ENCODE measurements at regions not wholly inside any gene's neighbourhood (a gene's known extent, or its start where the extent isn't known, plus 50 kb on each side); places are given as distances from the start of the nearest gene placed in this dataset.

DNA sequence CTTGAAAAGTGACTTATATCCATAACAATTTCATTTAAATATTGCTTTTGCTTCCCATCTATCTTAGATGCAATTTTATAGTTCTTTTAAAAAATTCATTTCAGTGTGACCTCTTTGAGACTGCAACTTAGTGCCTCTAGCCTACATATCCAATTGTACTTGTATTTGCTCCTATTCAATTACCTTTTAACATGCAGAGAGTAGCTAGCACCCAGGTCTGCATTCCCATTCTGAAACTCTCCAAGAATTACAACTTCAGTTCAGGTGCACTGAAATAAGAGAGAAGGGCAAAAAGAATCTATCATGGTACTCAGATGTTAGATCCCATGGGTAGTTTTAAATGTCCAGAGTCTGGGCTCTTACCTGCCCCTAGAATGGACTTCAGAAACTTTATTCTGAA is 765.4 kb upstream of the SLC35B3 start:
- in situ Hi-C loops (cut with HindIII; ENCODE audit: low pct_unique_long_range_greater_than_20kb, low sequenced_read_pairs), result no loop called here

DNA sequence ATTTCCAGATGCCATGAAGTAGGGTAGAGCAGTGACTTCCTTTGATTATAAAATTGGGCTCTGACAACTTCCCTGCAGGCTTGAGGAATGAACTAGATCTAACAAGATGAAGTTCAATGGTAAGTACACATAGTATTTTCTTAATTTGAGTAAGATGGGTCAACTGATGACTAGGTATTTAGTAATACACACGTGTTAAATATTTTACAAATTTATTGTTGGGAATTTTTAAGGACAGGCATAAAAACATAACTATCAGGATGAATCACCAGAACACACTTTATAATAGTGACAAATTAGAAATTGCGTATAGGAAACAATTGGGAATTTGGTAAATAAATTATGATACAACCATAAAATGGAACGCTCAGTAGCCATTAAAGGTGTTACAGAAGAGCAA is 762.4 kb upstream of the SLC35B3 start:
- no peak for ATAC-seq

More for the DNA sequence above, 765.4 kb upstream of the SLC35B3 start:
- ChIA-PET CTCF (no interaction called here), POLR2A (no interaction called here)
- intact Hi-C loops (cut with micrococcal nuclease; ENCODE audit: unreplicated experiment), result no loop called here
- Histone ChIP-seq H3K27ac (ENCODE audit: low read length) (no peak overlapping the region), H3K4me1 (ENCODE audit: control insufficient read depth, insufficient read depth, low read length) (no peaks in the 10 kb centered on the region), H3K36me3 (ENCODE audit: control insufficient read depth, insufficient read depth, low read length) (no peaks in the 10 kb centered on the region), H3K9me3 (ENCODE audit: control insufficient read depth, insufficient read depth, low read depth, low read length) (peaks cover 9% of the 10 kb centered on the region; the same call in 1 of the 2 replicates), H3K27me3 (ENCODE audit: control insufficient read depth, insufficient read depth, low read length) (no peaks in the 10 kb centered on the region), H3K4me3 (ENCODE audit: low read depth in 2 of 2, low read length in 2 of 2) (no peak overlapping the region)
- no peak for DNase-seq (ENCODE audit: low read depth, low spot score)
- ATAC-seq, result no peak
- TF ChIP-seq, protein P1, sequence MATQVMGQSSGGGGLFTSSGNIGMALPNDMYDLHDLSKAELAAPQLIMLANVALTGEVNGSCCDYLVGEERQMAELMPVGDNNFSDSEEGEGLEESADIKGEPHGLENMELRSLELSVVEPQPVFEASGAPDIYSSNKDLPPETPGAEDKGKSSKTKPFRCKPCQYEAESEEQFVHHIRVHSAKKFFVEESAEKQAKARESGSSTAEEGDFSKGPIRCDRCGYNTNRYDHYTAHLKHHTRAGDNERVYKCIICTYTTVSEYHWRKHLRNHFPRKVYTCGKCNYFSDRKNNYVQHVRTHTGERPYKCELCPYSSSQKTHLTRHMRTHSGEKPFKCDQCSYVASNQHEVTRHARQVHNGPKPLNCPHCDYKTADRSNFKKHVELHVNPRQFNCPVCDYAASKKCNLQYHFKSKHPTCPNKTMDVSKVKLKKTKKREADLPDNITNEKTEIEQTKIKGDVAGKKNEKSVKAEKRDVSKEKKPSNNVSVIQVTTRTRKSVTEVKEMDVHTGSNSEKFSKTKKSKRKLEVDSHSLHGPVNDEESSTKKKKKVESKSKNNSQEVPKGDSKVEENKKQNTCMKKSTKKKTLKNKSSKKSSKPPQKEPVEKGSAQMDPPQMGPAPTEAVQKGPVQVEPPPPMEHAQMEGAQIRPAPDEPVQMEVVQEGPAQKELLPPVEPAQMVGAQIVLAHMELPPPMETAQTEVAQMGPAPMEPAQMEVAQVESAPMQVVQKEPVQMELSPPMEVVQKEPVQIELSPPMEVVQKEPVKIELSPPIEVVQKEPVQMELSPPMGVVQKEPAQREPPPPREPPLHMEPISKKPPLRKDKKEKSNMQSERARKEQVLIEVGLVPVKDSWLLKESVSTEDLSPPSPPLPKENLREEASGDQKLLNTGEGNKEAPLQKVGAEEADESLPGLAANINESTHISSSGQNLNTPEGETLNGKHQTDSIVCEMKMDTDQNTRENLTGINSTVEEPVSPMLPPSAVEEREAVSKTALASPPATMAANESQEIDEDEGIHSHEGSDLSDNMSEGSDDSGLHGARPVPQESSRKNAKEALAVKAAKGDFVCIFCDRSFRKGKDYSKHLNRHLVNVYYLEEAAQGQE (IDR thresholded peaks at IDR 0.05; ENCODE audit: insufficient read depth in 1 of 2, low read depth in 2 of 2, low read length in 1 of 2), result no peak
- TF ChIP-seq POLR2AphosphoS5 (IDR thresholded peaks at IDR 0.05; ENCODE audit: low read depth, low read length), result no peak
- TF ChIP-seq SIN3A (IDR thresholded peaks at IDR 0.05; ENCODE audit: borderline replicate concordance, insufficient read depth, low read depth, low read length), result no peak
- TF ChIP-seq, protein P2, sequence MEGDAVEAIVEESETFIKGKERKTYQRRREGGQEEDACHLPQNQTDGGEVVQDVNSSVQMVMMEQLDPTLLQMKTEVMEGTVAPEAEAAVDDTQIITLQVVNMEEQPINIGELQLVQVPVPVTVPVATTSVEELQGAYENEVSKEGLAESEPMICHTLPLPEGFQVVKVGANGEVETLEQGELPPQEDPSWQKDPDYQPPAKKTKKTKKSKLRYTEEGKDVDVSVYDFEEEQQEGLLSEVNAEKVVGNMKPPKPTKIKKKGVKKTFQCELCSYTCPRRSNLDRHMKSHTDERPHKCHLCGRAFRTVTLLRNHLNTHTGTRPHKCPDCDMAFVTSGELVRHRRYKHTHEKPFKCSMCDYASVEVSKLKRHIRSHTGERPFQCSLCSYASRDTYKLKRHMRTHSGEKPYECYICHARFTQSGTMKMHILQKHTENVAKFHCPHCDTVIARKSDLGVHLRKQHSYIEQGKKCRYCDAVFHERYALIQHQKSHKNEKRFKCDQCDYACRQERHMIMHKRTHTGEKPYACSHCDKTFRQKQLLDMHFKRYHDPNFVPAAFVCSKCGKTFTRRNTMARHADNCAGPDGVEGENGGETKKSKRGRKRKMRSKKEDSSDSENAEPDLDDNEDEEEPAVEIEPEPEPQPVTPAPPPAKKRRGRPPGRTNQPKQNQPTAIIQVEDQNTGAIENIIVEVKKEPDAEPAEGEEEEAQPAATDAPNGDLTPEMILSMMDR (IDR thresholded peaks at IDR 0.05), result no peak
- no peak for TF ChIP-seq TCF7L2 (IDR thresholded peaks at IDR 0.05; ENCODE audit: low read depth, low read length)
- no TSS peak for BruUV-seq (replicated peaks)

More for the DNA sequence above, 762.4 kb upstream of the SLC35B3 start:
- intact Hi-C loops (cut with micrococcal nuclease; ENCODE audit: unreplicated experiment), result no loop called here
- no peak overlapping the region for H3K27ac ChIP-seq (ENCODE audit: low read length)
- TF ChIP-seq, protein P2 (IDR thresholded peaks at IDR 0.05), result no peak
- TF ChIP-seq TCF7L2 (IDR thresholded peaks at IDR 0.05; ENCODE audit: low read depth, low read length) (no peak), POLR2AphosphoS5 (IDR thresholded peaks at IDR 0.05; ENCODE audit: low read depth, low read length) (no peak), SIN3A (IDR thresholded peaks at IDR 0.05; ENCODE audit: borderline replicate concordance, insufficient read depth, low read depth, low read length) (no peak)
- TF ChIP-seq, protein P1 (IDR thresholded peaks at IDR 0.05; ENCODE audit: insufficient read depth in 1 of 2, low read depth in 2 of 2, low read length in 1 of 2), result no peak
- CTCF ChIA-PET, result no interaction called here
- no peak overlapping the region for H3K4me3 ChIP-seq (ENCODE audit: low read depth in 2 of 2, low read length in 2 of 2)
- DNase-seq (ENCODE audit: low read depth, low spot score), result no peak
- H3K4me1 ChIP-seq (ENCODE audit: control insufficient read depth, insufficient read depth, low read length), result no peaks in the 10 kb centered on the region
- no peaks in the 10 kb centered on the region for H3K36me3 ChIP-seq (ENCODE audit: control insufficient read depth, insufficient read depth, low read length)
- in situ Hi-C loops (cut with HindIII; ENCODE audit: low pct_unique_long_range_greater_than_20kb, low sequenced_read_pairs), result no loop called here
- H3K27me3 ChIP-seq (ENCODE audit: control insufficient read depth, insufficient read depth, low read length), result no peaks in the 10 kb centered on the region
- no TSS peak for BruUV-seq (replicated peaks)
- no peaks in the 10 kb centered on the region for H3K9me3 ChIP-seq (ENCODE audit: control insufficient read depth, insufficient read depth, low read depth, low read length)
- POLR2A ChIA-PET, result no interaction called here

Measured in Panc1 (cell line).